ENCODE measurements at regions not wholly inside any gene's neighbourhood (a gene's known extent, or its start where the extent isn't known, plus 50 kb on each side); places are given as distances from the start of the nearest gene placed in this dataset.

GRCh38 chr15:35771746-35772442, 225.9 kb upstream of the DPH6 start:
- TF ChIP-seq CTCF (IDR thresholded peaks at IDR 0.05; ENCODE audit: insufficient read depth, low read depth, low read length): no peak
- TF ChIP-seq EZH2 (IDR thresholded peaks at IDR 0.05; ENCODE audit: insufficient read depth, low read length): no peak

Measured in astrocyte (in vitro differentiated cells and primary cell).